IMR-90 (cell line): ENCODE measurements at regions not wholly inside any gene's neighbourhood (a gene's known extent, or its start where the extent isn't known, plus 50 kb on each side); places are given as distances from the start of the nearest gene placed in this dataset.

ENCODE experiments used
- ATAC-seq: fragments of 200-7000 bp; cut with Tn5 transposase; 2 replicates; pipeline ENCODE4 v1.9.1; 2020; ENCODE audit warnings: low read depth, mild to moderate bottlenecking, moderate library complexity
- BruUV-seq: library from RNA; stranded (reverse); fragments of 400-500 nt; replicated peaks from 2 replicates; lab custom pipeline; 2021; lab: Mats Ljungman, UMichigan
- CTCF ChIA-PET: fragments of 300-600 bp; formaldehyde crosslinking; extraction: SDS; loops from one replicate; lab custom pipeline; 2021; ENCODE audit warnings: antibody characterized with exemption; lab: Yijun Ruan, JAX
- POLR2A ChIA-PET: fragments of 300-600 bp; sonication (Branson Sonifier 250); formaldehyde crosslinking; loops from one replicate; lab custom pipeline; 2022; ENCODE audit warnings: antibody characterized with exemption; ENCODE audit not compliant: unreplicated experiment; lab: Charles Lee
- DNase-seq: peaks from one replicate; pipeline ENCODE4 v3.0.0; 2013
- H2AFZ ChIP-seq: replicated peaks from 2 replicates; pipeline ENCODE3; 2013; ENCODE audit warnings: low read length, mild to moderate bottlenecking; ENCODE audit not compliant: poor library complexity
- H2AK5ac ChIP-seq: 2 replicates; pipeline ENCODE4 v1.6.1; 2013; ENCODE audit warnings: low read depth, low read length, inconsistent platforms
- H2AK9ac ChIP-seq: replicated peaks from 2 replicates; pipeline ENCODE3; 2013; ENCODE audit warnings: mild to moderate bottlenecking, low read depth, low read length, moderate library complexity; ENCODE audit not compliant: poor library complexity
- H2BK120ac ChIP-seq: 2 replicates; pipeline ENCODE4 v1.6.1; 2013; ENCODE audit warnings: low read depth, low read length, inconsistent platforms
- H2BK15ac ChIP-seq: 3 replicates; pipeline ENCODE4 v1.6.1; 2013; ENCODE audit warnings: low read depth, low read length, inconsistent platforms
- H2BK20ac ChIP-seq: 2 replicates; pipeline ENCODE4 v1.6.1; 2013; ENCODE audit warnings: low read depth, mild to moderate bottlenecking, inconsistent platforms, low read length, moderate library complexity
- H2BK5ac ChIP-seq: 2 replicates; pipeline ENCODE4 v1.6.1; 2013; ENCODE audit warnings: mild to moderate bottlenecking, low read depth, low read length, inconsistent platforms; ENCODE audit not compliant: poor library complexity, severe bottlenecking
- H3K14ac ChIP-seq: replicated peaks from 2 replicates; pipeline ENCODE4 v1.6.1; 2013; ENCODE audit warnings: low read depth, low read length, inconsistent platforms
- H3K18ac ChIP-seq: 2 replicates; pipeline ENCODE4 v1.6.1; 2013; ENCODE audit warnings: low read depth, low read length, control low read depth
- H3K23ac ChIP-seq: 2 replicates; pipeline ENCODE4 v1.6.1; 2013; ENCODE audit warnings: low read depth, low read length, inconsistent platforms
- H3K27ac ChIP-seq: 2 replicates; pipeline ENCODE4 v1.5.1; 2013; ENCODE audit warnings: mild to moderate bottlenecking, control low read depth, low read length; ENCODE audit not compliant: insufficient read depth
- H3K27me3 ChIP-seq: 2 replicates; pipeline ENCODE4 v1.6.1; 2013; ENCODE audit warnings: low read length; ENCODE audit not compliant: control insufficient read depth, insufficient read depth
- H3K36me3 ChIP-seq: 2 replicates; pipeline ENCODE4 v1.6.1; 2013; ENCODE audit warnings: low read length, mixed read lengths; ENCODE audit not compliant: control insufficient read depth, insufficient read depth
- H3K4ac ChIP-seq: 2 replicates; pipeline ENCODE4 v1.6.1; 2013; ENCODE audit warnings: low read depth, low read length, inconsistent platforms
- H3K4me1 ChIP-seq: 2 replicates; pipeline ENCODE4 v1.6.1; 2013; ENCODE audit warnings: low read length, mixed read lengths; ENCODE audit not compliant: control insufficient read depth, insufficient read depth
- H3K4me2 ChIP-seq: 2 replicates; pipeline ENCODE4 v1.6.1; 2013; ENCODE audit warnings: low read depth, mild to moderate bottlenecking, control low read depth, low read length, moderate library complexity
- H3K4me3 ChIP-seq: 2 replicates; pipeline ENCODE4 v1.5.1; 2013; ENCODE audit warnings: low read depth, mild to moderate bottlenecking, control low read depth, low read length, moderate library complexity; ENCODE audit not compliant: insufficient read depth
- H3K56ac ChIP-seq: 2 replicates; pipeline ENCODE4 v1.6.1; 2013; ENCODE audit warnings: low read length, inconsistent platforms; ENCODE audit not compliant: insufficient read depth; ENCODE audit errors: extremely low read depth
- H3K79me1 ChIP-seq, 2 experiments: 2 replicates each; pipeline ENCODE4 v1.6.1; 2013; ENCODE audit warnings: low read length in 2 of 2, inconsistent platforms in 1 of 2, low read depth in 1 of 2
- H3K9ac ChIP-seq: 2 replicates; pipeline ENCODE4 v1.6.1; 2013; ENCODE audit warnings: low read depth, low read length, control low read depth
- H3K9me1 ChIP-seq: 2 replicates; pipeline ENCODE4 v1.6.1; 2013; ENCODE audit warnings: low read length, inconsistent platforms; ENCODE audit not compliant: insufficient read depth
- H3K9me3 ChIP-seq: 2 replicates; pipeline ENCODE4 v1.6.1; 2013; ENCODE audit warnings: low read length; ENCODE audit not compliant: control insufficient read depth, insufficient read depth
- H4K20me1 ChIP-seq: 2 replicates; pipeline ENCODE4 v1.6.1; 2013; ENCODE audit warnings: low read length, inconsistent platforms; ENCODE audit not compliant: insufficient read depth
- H4K5ac ChIP-seq: 2 replicates; pipeline ENCODE4 v1.6.1; 2013; ENCODE audit warnings: mild to moderate bottlenecking, low read depth, low read length, control low read depth
- H4K8ac ChIP-seq, 2 experiments: 2 replicates each; pipeline ENCODE4 v1.6.1; 2013; ENCODE audit warnings: low read depth in 2 of 2, low read length in 2 of 2, control low read depth in 1 of 2, inconsistent platforms in 1 of 2
- H4K91ac ChIP-seq: 2 replicates; pipeline ENCODE4 v1.6.1; 2013; ENCODE audit warnings: low read depth, low read length, inconsistent platforms; ENCODE audit not compliant: insufficient read depth
- BHLHE40 ChIP-seq: fragments of 150-350 bp; IDR thresholded peaks from 2 replicates; pipeline ENCODE4 v1.6.1; 2016; ENCODE audit warnings: mild to moderate bottlenecking, low read depth, low read length
- CEBPB ChIP-seq: IDR thresholded peaks from 2 replicates; pipeline ENCODE4 v1.6.1; 2012; ENCODE audit warnings: low read depth, low read length, improper control_type of control experiment
- CHD1 ChIP-seq: IDR thresholded peaks from 2 replicates; pipeline ENCODE4 v1.6.1; 2012; ENCODE audit warnings: low read depth, low read length, improper control_type of control experiment
- CTCF ChIP-seq: conservative IDR thresholded peaks from 2 replicates; pipeline ENCODE4 v1.5.1; 2012; ENCODE audit warnings: mild to moderate bottlenecking, low read depth, low read length, improper control_type of control experiment
- ELK1 ChIP-seq: fragments of 150-350 bp; IDR thresholded peaks from 2 replicates; pipeline ENCODE4 v1.6.1; 2016; ENCODE audit warnings: low read depth, mild to moderate bottlenecking, low read length, moderate library complexity, borderline replicate concordance
- FOS ChIP-seq: fragments of 150-350 bp; IDR thresholded peaks from 2 replicates; pipeline ENCODE4 v1.6.1; 2016; ENCODE audit warnings: low read depth, low read length
- MXI1 ChIP-seq: IDR thresholded peaks from 2 replicates; pipeline ENCODE4 v1.6.1; 2012; ENCODE audit warnings: low read depth, mild to moderate bottlenecking, low read length, moderate library complexity, borderline replicate concordance
- NFE2L2 ChIP-seq: fragments of 150-350 bp; IDR thresholded peaks from 2 replicates; pipeline ENCODE4 v1.6.1; 2016; ENCODE audit warnings: low read depth, mild to moderate bottlenecking, low read length
- POLR2A ChIP-seq: IDR thresholded peaks from 2 replicates; pipeline ENCODE4 v1.6.1; 2012; ENCODE audit warnings: mild to moderate bottlenecking, low read depth, low read length
- RAD21 ChIP-seq: IDR thresholded peaks from 2 replicates; pipeline ENCODE4 v1.6.1; 2012; ENCODE audit warnings: low read length, improper control_type of control experiment
- RCOR1 ChIP-seq: IDR thresholded peaks from 2 replicates; pipeline ENCODE4 v1.6.1; 2012; ENCODE audit warnings: mild to moderate bottlenecking, low read length, improper control_type of control experiment; ENCODE audit not compliant: insufficient replicate concordance
- RFX5 ChIP-seq: IDR thresholded peaks from 2 replicates; pipeline ENCODE4 v1.8.0; 2012; ENCODE audit warnings: low read depth, mild to moderate bottlenecking, low read length, moderate library complexity
- SMC3 ChIP-seq: fragments of 150-350 bp; IDR thresholded peaks from 2 replicates; pipeline ENCODE4 v1.6.1; 2016; ENCODE audit warnings: low read depth, mild to moderate bottlenecking, antibody characterized with exemption, low read length, moderate library complexity
- USF2 ChIP-seq: fragments of 150-350 bp; IDR thresholded peaks from 2 replicates; pipeline ENCODE4 v1.6.1; 2017; ENCODE audit warnings: mild to moderate bottlenecking, antibody characterized with exemption, low read length, low read depth
- WGBS, 2 experiments: methylation state at CpG; one replicate each; pipeline versions ENCODE4 v1.1.5 to v1.1.7; 2013; ENCODE audit warnings: missing lambda C conversion rate in 2 of 2; ENCODE audit not compliant: insufficient read length in 1 of 2; ENCODE audit errors: extremely low coverage in 2 of 2; 5-methylcytosine and 5-hydroxymethylcytosine counted together
- dilution Hi-C: fragments of 300-500 bp; cut with HindIII; formaldehyde crosslinking; loops from one replicate; pipeline ENCODE4 v1.14.3; 2018; ENCODE audit warnings: low sequenced_read_pairs; ENCODE audit not compliant: unreplicated experiment
- in situ Hi-C: fragments of 300-500 bp; cut with MboI; formaldehyde crosslinking; loops from 3 replicates; pipeline ENCODE4 v1.14.3; 2019; ENCODE audit warnings: low sequenced_read_pairs, inconsistent platforms, mixed read lengths
- intact Hi-C: fragments of 100-400 bp; cut with micrococcal nuclease; formaldehyde crosslinking; loops from 2 replicates; pipeline ENCODE4 v1.10.0; 2022

- no peaks in the 10 kb centered on the region for H3K9me1 ChIP-seq
- H3K9ac ChIP-seq: no peak overlapping the region
- H3K9me3 ChIP-seq: no peaks in the 10 kb centered on the region
- no peak overlapping the region for H3K56ac ChIP-seq
- no peak overlapping the region for H3K23ac ChIP-seq
- no peaks in the 10 kb centered on the region for H3K27me3 ChIP-seq
- H3K14ac ChIP-seq: no peak overlapping the region
- WGBS, 2 experiments: no CpG with 5 or more reads among the region's 1 CpG
- no peak overlapping the region for H2AFZ ChIP-seq
- H2BK120ac ChIP-seq: no peak overlapping the region
- CTCF ChIA-PET: no interaction called here
- intact Hi-C loops: no loop called here
- no peak overlapping the region for H4K5ac ChIP-seq
- H2BK5ac ChIP-seq: no peak overlapping the region
- H4K8ac ChIP-seq: no peak overlapping the region
- TF ChIP-seq MXI1 (no peak), USF2 (no peak), ELK1 (no peak), BHLHE40 (no peak), RFX5 (no peak), NFE2L2 (no peak), RCOR1 (no peak), SMC3 (no peak), CHD1 (no peak), CTCF (no peak), FOS (no peak), CEBPB (no peak), RAD21 (no peak), POLR2A (no peak)
- H3K4ac ChIP-seq: no peak overlapping the region
- H2BK15ac ChIP-seq: no peak overlapping the region
- no peak overlapping the region for H3K4me2 ChIP-seq
- no peak for ATAC-seq
- H3K27ac ChIP-seq: no peak overlapping the region
- POLR2A ChIA-PET: no interaction called here
- no peak overlapping the region for H3K18ac ChIP-seq
- in situ Hi-C loops: no loop called here
- DNase-seq: no peak
- H3K4me3 ChIP-seq: no peak overlapping the region
- dilution Hi-C loops: no loop called here
- no peak overlapping the region for H2AK9ac ChIP-seq
- H2BK20ac ChIP-seq: no peak overlapping the region
- no peaks in the 10 kb centered on the region for H3K79me1 ChIP-seq
- no peak overlapping the region for H2AK5ac ChIP-seq
- H3K4me1 ChIP-seq: no peaks in the 10 kb centered on the region
- no TSS peak for BruUV-seq
- H4K91ac ChIP-seq: no peak overlapping the region
- no peaks in the 10 kb centered on the region for H3K36me3 ChIP-seq
- H4K20me1 ChIP-seq: no peaks in the 10 kb centered on the region
Measured at GRCh38 chr13:36526897-36527296, 94.6 kb downstream of the CCNA1 start.
